ENCODE measurements at regions not wholly inside any gene's neighbourhood (a gene's known extent, or its start where the extent isn't known, plus 50 kb on each side); places are given as distances from the start of the nearest gene placed in this dataset.

- no peak for DNase-seq (ENCODE audit: low read depth, low spot score)
- no peak overlapping the region for H3K4me3 ChIP-seq (ENCODE audit: low read depth, low read length)
- no peak for TF ChIP-seq CTCF (IDR thresholded peaks at IDR 0.05; ENCODE audit: low read depth, low read length)
- in situ Hi-C loops (cut with HindIII; ENCODE audit: low sequenced_read_pairs): no loop called here
These were observed 1533.0 kb downstream of the UQCRFS1 start for GRCh38 chr19:27679905-27680304.

- in situ Hi-C loops (cut with HindIII; ENCODE audit: low sequenced_read_pairs): no loop called here
- TF ChIP-seq CTCF (IDR thresholded peaks at IDR 0.05; ENCODE audit: low read depth, low read length): no peak
- DNase-seq (ENCODE audit: low read depth, low spot score): no peak
These were observed 1533.6 kb downstream of the UQCRFS1 start for GRCh38 chr19:27679399-27679798.

GRCh38 chr19:27676877-27677276 lies 1536.1 kb downstream of the UQCRFS1 start:
- no peak for DNase-seq (ENCODE audit: low read depth, low spot score)
- in situ Hi-C loops (cut with HindIII; ENCODE audit: low sequenced_read_pairs): no loop called here
- no peak overlapping the region for H3K4me3 ChIP-seq (ENCODE audit: low read depth, low read length)
- TF ChIP-seq CTCF (IDR thresholded peaks at IDR 0.05; ENCODE audit: low read depth, low read length): no peak

More at GRCh38 chr19:27679399-27679798, 1533.6 kb downstream of the UQCRFS1 start:
- no peak overlapping the region for H3K4me3 ChIP-seq (ENCODE audit: low read depth, low read length)

GRCh38 chr19:27676334-27676733 lies 1536.6 kb downstream of the UQCRFS1 start:
- H3K4me3 ChIP-seq (ENCODE audit: low read depth, low read length): no peak overlapping the region
- in situ Hi-C loops (cut with HindIII; ENCODE audit: low sequenced_read_pairs): no loop called here
- no peak for DNase-seq (ENCODE audit: low read depth, low spot score)
- TF ChIP-seq CTCF (IDR thresholded peaks at IDR 0.05; ENCODE audit: low read depth, low read length): no peak

GRCh38 chr19:27675771-27676170 lies 1537.2 kb downstream of the UQCRFS1 start:
- no peak overlapping the region for H3K4me3 ChIP-seq (ENCODE audit: low read depth, low read length)
- in situ Hi-C loops (cut with HindIII; ENCODE audit: low sequenced_read_pairs): no loop called here
- no peak for DNase-seq (ENCODE audit: low read depth, low spot score)
- no peak for TF ChIP-seq CTCF (IDR thresholded peaks at IDR 0.05; ENCODE audit: low read depth, low read length)

GRCh38 chr19:27674701-27675100 lies 1538.2 kb downstream of the UQCRFS1 start:
- DNase-seq (ENCODE audit: low read depth, low spot score): no peak
- in situ Hi-C loops (cut with HindIII; ENCODE audit: low sequenced_read_pairs): no loop called here
- no peak for TF ChIP-seq CTCF (IDR thresholded peaks at IDR 0.05; ENCODE audit: low read depth, low read length)
- no peak overlapping the region for H3K4me3 ChIP-seq (ENCODE audit: low read depth, low read length)

- no peak for DNase-seq (ENCODE audit: low read depth, low spot score)
- no peak for TF ChIP-seq CTCF (IDR thresholded peaks at IDR 0.05; ENCODE audit: low read depth, low read length)
- in situ Hi-C loops (cut with HindIII; ENCODE audit: low sequenced_read_pairs): no loop called here
- no peak overlapping the region for H3K4me3 ChIP-seq (ENCODE audit: low read depth, low read length)
These were observed 1539.0 kb downstream of the UQCRFS1 start for GRCh38 chr19:27673986-27674385.

All from astrocyte of the spinal cord (primary cell).